ENCODE measurements at regions not wholly inside any gene's neighbourhood (a gene's known extent, or its start where the extent isn't known, plus 50 kb on each side); places are given as distances from the start of the nearest gene placed in this dataset.

- Histone ChIP-seq H4K12ac (ENCODE audit: low read depth, low read length) (no peak overlapping the region), H3K18ac (ENCODE audit: low read length) (no peak overlapping the region), H3K79me1 (ENCODE audit: low read length) (no peaks in the 10 kb centered on the region), H3K9ac (ENCODE audit: low read length) (no peak overlapping the region), H3K79me2 (ENCODE audit: control insufficient read depth, insufficient read depth, low read length, poor library complexity) (no peaks in the 10 kb centered on the region), H3K4me2 (ENCODE audit: low read length) (no peak overlapping the region), H3K23ac (ENCODE audit: low read length) (no peak overlapping the region), H2BK5ac (ENCODE audit: low read depth, low read length, poor library complexity) (no peak overlapping the region), H3K27me3 (ENCODE audit: insufficient read depth, low read length) (no peaks in the 10 kb centered on the region), H2AFZ (ENCODE audit: insufficient read depth, low read length, poor library complexity) (no peak overlapping the region), H2BK12ac (ENCODE audit: low read length) (no peak overlapping the region), H3K4me1 (ENCODE audit: control insufficient read depth in 1 of 2, insufficient read depth in 2 of 2, low read length in 2 of 2) (no peaks in the 10 kb centered on the region), H3K27ac (ENCODE audit: low read depth, low read length) (no peak overlapping the region), H2BK120ac (ENCODE audit: insufficient read depth, low read length, poor library complexity) (no peak overlapping the region), H3K14ac (ENCODE audit: low read length) (no peak overlapping the region), H4K91ac (ENCODE audit: low read depth, low read length) (no peak overlapping the region), H3K4me3 (ENCODE audit: low read depth, low read length) (no peak overlapping the region), H4K8ac (ENCODE audit: low read depth, low read length) (no peak overlapping the region), H3K4ac (ENCODE audit: low read depth, low read length) (no peak overlapping the region), H2AK5ac (ENCODE audit: low read length) (no peak overlapping the region), H3K9me3 (ENCODE audit: insufficient read depth, low read depth, low read length) (peaks cover 2% of the 10 kb centered on the region), H3K36me3 (ENCODE audit: control insufficient read depth in 1 of 2, insufficient read depth in 2 of 2, low read length in 2 of 2) (no peaks in the 10 kb centered on the region)
- DNase-seq: peak in 1 of 2 donors; percentile 36
- no CpG with 5 or more reads among the region's 5 CpGs for WGBS (ENCODE audit: extremely low coverage, insufficient coverage, insufficient read length)
Observed at GRCh38 chr9:31119890-31120454, 1264.5 kb upstream of the ACO1 start.

GRCh38 chr9:31124389-31124788 is 1260.1 kb upstream of the ACO1 start:
- Histone ChIP-seq H2BK12ac (ENCODE audit: low read length) (no peak overlapping the region), H4K8ac (ENCODE audit: low read depth, low read length) (no peak overlapping the region), H4K12ac (ENCODE audit: low read depth, low read length) (no peak overlapping the region), H2BK5ac (ENCODE audit: low read depth, low read length, poor library complexity) (no peak overlapping the region), H3K79me2 (ENCODE audit: control insufficient read depth, insufficient read depth, low read length, poor library complexity) (no peaks in the 10 kb centered on the region), H2BK120ac (ENCODE audit: insufficient read depth, low read length, poor library complexity) (no peak overlapping the region), H4K91ac (ENCODE audit: low read depth, low read length) (no peak overlapping the region), H2AK5ac (ENCODE audit: low read length) (no peak overlapping the region), H3K27me3 (ENCODE audit: insufficient read depth, low read length) (no peaks in the 10 kb centered on the region), H3K23ac (ENCODE audit: low read length) (no peak overlapping the region), H3K9ac (ENCODE audit: low read length) (no peak overlapping the region), H3K4me2 (ENCODE audit: low read length) (no peak overlapping the region), H3K18ac (ENCODE audit: low read length) (no peak overlapping the region), H3K4me3 (ENCODE audit: low read depth, low read length) (no peak overlapping the region), H3K9me3 (ENCODE audit: insufficient read depth, low read depth, low read length) (peaks cover 2% of the 10 kb centered on the region), H3K27ac (ENCODE audit: low read depth, low read length) (no peak overlapping the region), H3K36me3 (ENCODE audit: control insufficient read depth in 1 of 2, insufficient read depth in 2 of 2, low read length in 2 of 2) (no peaks in the 10 kb centered on the region), H2AFZ (ENCODE audit: insufficient read depth, low read length, poor library complexity) (no peak overlapping the region), H3K79me1 (ENCODE audit: low read length) (no peaks in the 10 kb centered on the region), H3K4ac (ENCODE audit: low read depth, low read length) (no peak overlapping the region), H3K4me1 (ENCODE audit: control insufficient read depth in 1 of 2, insufficient read depth in 2 of 2, low read length in 2 of 2) (no peaks in the 10 kb centered on the region), H3K14ac (ENCODE audit: low read length) (no peak overlapping the region)
- no CpG with 5 or more reads among the region's 1 CpG for WGBS (ENCODE audit: extremely low coverage, insufficient coverage, insufficient read length)
- DNase-seq: no peak

- H4K8ac ChIP-seq (ENCODE audit: low read depth, low read length): no peak overlapping the region
- H3K4me2 ChIP-seq (ENCODE audit: low read length): no peak overlapping the region
- H4K12ac ChIP-seq (ENCODE audit: low read depth, low read length): no peak overlapping the region
- H3K9me3 ChIP-seq (ENCODE audit: insufficient read depth, low read depth, low read length): no peaks in the 10 kb centered on the region
- no peaks in the 10 kb centered on the region for H3K79me2 ChIP-seq (ENCODE audit: control insufficient read depth, insufficient read depth, low read length, poor library complexity)
- no peaks in the 10 kb centered on the region for H3K27me3 ChIP-seq (ENCODE audit: insufficient read depth, low read length)
- H3K79me1 ChIP-seq (ENCODE audit: low read length): no peaks in the 10 kb centered on the region
- H3K4me3 ChIP-seq (ENCODE audit: low read depth, low read length): no peak overlapping the region
- WGBS (ENCODE audit: extremely low coverage, insufficient coverage, insufficient read length): no CpG with 5 or more reads among the region's 3 CpGs
- H3K4me1 ChIP-seq (ENCODE audit: control insufficient read depth in 1 of 2, insufficient read depth in 2 of 2, low read length in 2 of 2): no peaks in the 10 kb centered on the region
- H2AFZ ChIP-seq (ENCODE audit: insufficient read depth, low read length, poor library complexity): no peak overlapping the region
- H3K18ac ChIP-seq (ENCODE audit: low read length): no peak overlapping the region
- no peak overlapping the region for H2AK5ac ChIP-seq (ENCODE audit: low read length)
- no peak overlapping the region for H3K9ac ChIP-seq (ENCODE audit: low read length)
- H3K36me3 ChIP-seq (ENCODE audit: control insufficient read depth in 1 of 2, insufficient read depth in 2 of 2, low read length in 2 of 2): no peaks in the 10 kb centered on the region
- H2BK5ac ChIP-seq (ENCODE audit: low read depth, low read length, poor library complexity): no peak overlapping the region
- no peak overlapping the region for H3K4ac ChIP-seq (ENCODE audit: low read depth, low read length)
- no peak overlapping the region for H3K14ac ChIP-seq (ENCODE audit: low read length)
- no peak overlapping the region for H3K23ac ChIP-seq (ENCODE audit: low read length)
- no peak overlapping the region for H2BK12ac ChIP-seq (ENCODE audit: low read length)
- H2BK120ac ChIP-seq (ENCODE audit: insufficient read depth, low read length, poor library complexity): no peak overlapping the region
- no peak for DNase-seq
- no peak overlapping the region for H3K27ac ChIP-seq (ENCODE audit: low read depth, low read length)
- H4K91ac ChIP-seq (ENCODE audit: low read depth, low read length): no peak overlapping the region
Observed at GRCh38 chr9:31135567-31135966, 1248.9 kb upstream of the ACO1 start.

GRCh38 chr9:31136524-31136923 is 1247.9 kb upstream of the ACO1 start:
- H3K27ac ChIP-seq (ENCODE audit: low read depth, low read length): no peak overlapping the region

More at GRCh38 chr9:31136524-31136923, 1247.9 kb upstream of the ACO1 start:
- H3K27me3 ChIP-seq (ENCODE audit: insufficient read depth, low read length): no peaks in the 10 kb centered on the region
- DNase-seq: no peak
- no peak overlapping the region for H3K23ac ChIP-seq (ENCODE audit: low read length)
- no peaks in the 10 kb centered on the region for H3K36me3 ChIP-seq (ENCODE audit: control insufficient read depth in 1 of 2, insufficient read depth in 2 of 2, low read length in 2 of 2)
- H2AFZ ChIP-seq (ENCODE audit: insufficient read depth, low read length, poor library complexity): no peak overlapping the region
- H3K4me2 ChIP-seq (ENCODE audit: low read length): no peak overlapping the region
- H3K18ac ChIP-seq (ENCODE audit: low read length): no peak overlapping the region
- H4K91ac ChIP-seq (ENCODE audit: low read depth, low read length): no peak overlapping the region
- no peak overlapping the region for H2BK120ac ChIP-seq (ENCODE audit: insufficient read depth, low read length, poor library complexity)
- no peak overlapping the region for H3K4me3 ChIP-seq (ENCODE audit: low read depth, low read length)
- no peaks in the 10 kb centered on the region for H3K79me1 ChIP-seq (ENCODE audit: low read length)
- no peak overlapping the region for H4K12ac ChIP-seq (ENCODE audit: low read depth, low read length)
- H3K4ac ChIP-seq (ENCODE audit: low read depth, low read length): no peak overlapping the region
- H4K8ac ChIP-seq (ENCODE audit: low read depth, low read length): no peak overlapping the region
- no peaks in the 10 kb centered on the region for H3K9me3 ChIP-seq (ENCODE audit: insufficient read depth, low read depth, low read length)
- no CpG with 5 or more reads among the region's 2 CpGs for WGBS (ENCODE audit: extremely low coverage, insufficient coverage, insufficient read length)
- no peak overlapping the region for H3K9ac ChIP-seq (ENCODE audit: low read length)
- no peak overlapping the region for H2BK12ac ChIP-seq (ENCODE audit: low read length)
- H2AK5ac ChIP-seq (ENCODE audit: low read length): no peak overlapping the region
- no peaks in the 10 kb centered on the region for H3K79me2 ChIP-seq (ENCODE audit: control insufficient read depth, insufficient read depth, low read length, poor library complexity)
- H2BK5ac ChIP-seq (ENCODE audit: low read depth, low read length, poor library complexity): no peak overlapping the region
- no peaks in the 10 kb centered on the region for H3K4me1 ChIP-seq (ENCODE audit: control insufficient read depth in 1 of 2, insufficient read depth in 2 of 2, low read length in 2 of 2)
- H3K14ac ChIP-seq (ENCODE audit: low read length): no peak overlapping the region
